GM13976 (cell line): ENCODE measurements at regions not wholly inside any gene's neighbourhood (a gene's known extent, or its start where the extent isn't known, plus 50 kb on each side); places are given as distances from the start of the nearest gene placed in this dataset.

Experiments used
- DNase-seq: peaks from one replicate; pipeline ENCODE4 v3.0.0; 2012; ENCODE audit warnings: low spot score
- in situ Hi-C: fragments of 300-500 bp; cut with MboI; formaldehyde crosslinking; loops from one replicate; pipeline ENCODE4 v1.12.0; 2022; ENCODE audit warnings: low sequenced_read_pairs, mixed read lengths, inconsistent platforms; ENCODE audit not compliant: unreplicated experiment
- TF ChIP-seq, protein P1 (sequence below): IDR thresholded peaks from 2 replicates; pipeline ENCODE4 v1.5.1; 2012; ENCODE audit warnings: borderline replicate concordance, mild to moderate bottlenecking; ENCODE audit not compliant: insufficient read depth; ENCODE audit errors: extremely low read depth, missing control alignments, control extremely low read depth

DNA sequence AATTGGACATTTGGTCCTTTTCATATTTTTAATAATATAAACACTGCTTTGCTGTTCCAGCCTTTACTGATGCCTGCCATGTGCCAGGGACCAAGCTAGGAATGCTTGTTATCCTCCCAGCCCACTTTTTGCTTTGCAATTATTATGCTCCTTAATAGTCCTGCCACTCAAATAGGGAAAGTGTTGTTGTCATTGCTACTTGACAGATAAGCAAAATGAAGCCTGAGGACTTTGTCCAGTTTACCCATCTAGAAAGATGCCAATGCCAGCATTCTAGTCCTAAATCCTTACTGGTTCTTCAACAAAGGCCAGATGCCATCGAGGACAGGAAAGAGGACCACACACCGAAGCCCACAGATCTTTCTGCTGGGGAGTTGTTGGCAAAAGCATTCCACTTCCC, 246.5 kb downstream of the EMP1 start:
- TF ChIP-seq, protein P1, sequence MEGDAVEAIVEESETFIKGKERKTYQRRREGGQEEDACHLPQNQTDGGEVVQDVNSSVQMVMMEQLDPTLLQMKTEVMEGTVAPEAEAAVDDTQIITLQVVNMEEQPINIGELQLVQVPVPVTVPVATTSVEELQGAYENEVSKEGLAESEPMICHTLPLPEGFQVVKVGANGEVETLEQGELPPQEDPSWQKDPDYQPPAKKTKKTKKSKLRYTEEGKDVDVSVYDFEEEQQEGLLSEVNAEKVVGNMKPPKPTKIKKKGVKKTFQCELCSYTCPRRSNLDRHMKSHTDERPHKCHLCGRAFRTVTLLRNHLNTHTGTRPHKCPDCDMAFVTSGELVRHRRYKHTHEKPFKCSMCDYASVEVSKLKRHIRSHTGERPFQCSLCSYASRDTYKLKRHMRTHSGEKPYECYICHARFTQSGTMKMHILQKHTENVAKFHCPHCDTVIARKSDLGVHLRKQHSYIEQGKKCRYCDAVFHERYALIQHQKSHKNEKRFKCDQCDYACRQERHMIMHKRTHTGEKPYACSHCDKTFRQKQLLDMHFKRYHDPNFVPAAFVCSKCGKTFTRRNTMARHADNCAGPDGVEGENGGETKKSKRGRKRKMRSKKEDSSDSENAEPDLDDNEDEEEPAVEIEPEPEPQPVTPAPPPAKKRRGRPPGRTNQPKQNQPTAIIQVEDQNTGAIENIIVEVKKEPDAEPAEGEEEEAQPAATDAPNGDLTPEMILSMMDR: no peak
- in situ Hi-C loops: no loop called here
- DNase-seq: no peak

DNA sequence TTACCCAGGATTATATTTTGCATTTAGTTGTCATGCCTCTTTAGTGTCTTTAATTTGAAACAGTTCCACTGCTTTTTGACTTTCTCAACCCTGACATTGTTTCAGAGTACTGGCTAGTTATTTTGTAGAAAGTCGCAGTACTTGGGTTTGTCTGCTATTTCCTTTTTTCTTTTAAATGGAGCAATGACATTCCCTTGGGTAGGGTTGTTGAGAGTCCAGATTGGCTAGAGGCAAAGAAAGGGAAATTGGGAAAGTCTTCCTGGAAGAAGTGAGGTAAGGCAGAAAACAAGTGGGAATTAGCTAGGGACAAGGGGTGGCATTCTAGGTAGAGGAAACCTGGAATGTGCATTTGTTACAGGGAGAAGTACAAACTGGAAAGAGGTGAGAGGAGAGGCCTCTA, 245.9 kb downstream of the EMP1 start:
- DNase-seq: no peak
- in situ Hi-C loops: no loop called here
- TF ChIP-seq, protein P1: no peak

GRCh38 chr12:13440844-13441243, 244.3 kb downstream of the EMP1 start:
- in situ Hi-C loops: no loop called here
- TF ChIP-seq, protein P1: no peak
- DNase-seq: no peak

DNA sequence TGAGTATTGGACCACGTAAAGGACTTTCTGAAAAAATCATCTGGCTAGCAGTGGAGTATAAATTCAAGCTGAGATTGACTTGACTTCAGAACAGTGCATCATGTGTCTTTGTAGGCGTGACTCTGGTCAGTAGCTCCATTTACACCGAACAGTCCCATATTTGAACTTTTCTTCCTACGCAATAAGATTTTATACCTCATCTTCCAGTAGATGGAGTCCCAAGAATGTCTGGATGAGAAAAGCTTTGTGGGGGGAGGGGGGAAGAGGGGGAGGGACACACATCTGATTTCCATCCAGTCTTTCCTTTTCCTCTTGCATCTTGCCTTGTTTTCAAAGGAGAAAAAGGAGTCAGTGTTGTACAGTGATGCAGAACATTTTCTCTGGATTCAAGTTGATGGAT, 241.0 kb downstream of the EMP1 start:
- in situ Hi-C loops: no loop called here
- DNase-seq: no peak
- TF ChIP-seq, protein P1: no peak

DNA sequence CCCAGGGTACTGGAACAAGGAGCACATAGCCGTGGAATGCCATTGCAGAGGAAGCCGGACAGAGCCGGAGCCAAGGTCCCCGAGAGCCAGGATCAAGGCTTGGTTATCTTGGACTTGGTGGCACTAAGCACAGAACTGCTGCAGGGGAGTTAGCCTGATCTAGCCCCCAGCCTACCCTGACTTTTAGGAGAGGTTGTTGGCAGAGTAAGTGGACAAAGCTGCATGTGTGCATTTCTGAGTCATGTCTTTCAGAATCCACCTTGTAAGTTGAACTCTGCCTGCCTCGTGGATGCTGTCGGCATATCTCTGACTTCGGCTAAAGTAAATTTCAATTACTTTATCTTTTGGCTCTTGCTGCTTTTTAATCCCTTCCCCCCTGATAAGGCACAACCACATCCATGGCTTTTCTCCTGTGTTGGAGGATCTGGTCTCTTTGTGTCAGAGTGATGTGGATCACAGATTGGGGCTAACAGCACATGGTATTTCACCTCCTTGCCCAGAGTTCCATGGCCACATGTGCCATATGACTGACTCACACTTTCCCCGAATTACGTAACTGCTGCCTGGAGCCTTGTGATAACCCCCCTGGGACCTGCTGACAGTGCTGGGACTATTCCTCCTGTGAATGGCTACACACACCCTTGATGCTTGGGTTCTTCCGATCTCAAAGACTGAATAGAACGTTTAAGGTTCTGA, 240.3 kb downstream of the EMP1 start:
- in situ Hi-C loops: no loop called here
- TF ChIP-seq, protein P1: no peak
- DNase-seq: no peak

DNA sequence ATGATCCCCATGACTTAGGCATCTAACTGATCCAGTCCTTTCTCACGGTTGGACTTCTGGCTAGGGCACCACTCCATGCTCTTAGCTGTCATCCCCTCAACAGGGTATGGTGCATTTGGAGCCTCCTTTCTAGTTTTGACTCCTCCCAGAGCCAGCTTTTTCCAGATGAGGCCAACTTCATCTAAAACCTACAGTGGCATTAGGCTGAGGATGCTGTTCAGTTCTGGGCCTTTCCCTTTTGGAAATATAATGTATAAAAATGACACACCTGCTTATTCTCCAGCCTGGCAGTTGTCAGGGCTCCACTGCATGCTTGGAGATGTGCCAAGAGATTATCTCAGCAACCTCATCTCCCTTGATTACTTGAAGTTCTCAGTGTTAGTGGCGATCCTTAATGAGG, 239.7 kb downstream of the EMP1 start:
- in situ Hi-C loops: no loop called here
- TF ChIP-seq, protein P1: no peak
- no peak for DNase-seq
